ENCODE measurements at regions not wholly inside any gene's neighbourhood (a gene's known extent, or its start where the extent isn't known, plus 50 kb on each side); places are given as distances from the start of the nearest gene placed in this dataset.

GRCh38 chr5:109956884-109957283, 267.2 kb downstream of the MAN2A1 start:
- Mint-ChIP-seq H3K4me1 (ENCODE audit: low read depth) (peaks cover 3% of the 10 kb centered on the region), H3K27me3 (ENCODE audit: low read depth) (no peaks in the 10 kb centered on the region), H3K9me3 (no peaks in the 10 kb centered on the region), H3K4me3 (no peak overlapping the region), H3K36me3 (ENCODE audit: insufficient read depth) (no peaks in the 10 kb centered on the region)
- DNase-seq: no peak
- no peak for ATAC-seq

- Mint-ChIP-seq H3K36me3 (ENCODE audit: insufficient read depth) (no peaks in the 10 kb centered on the region), H3K4me1 (ENCODE audit: low read depth) (peaks cover 7% of the 10 kb centered on the region), H3K27me3 (ENCODE audit: low read depth) (no peaks in the 10 kb centered on the region), H3K4me3 (no peak overlapping the region), H3K9me3 (no peaks in the 10 kb centered on the region)
- no peak for DNase-seq
- ATAC-seq: no peak
These were observed 268.4 kb downstream of the MAN2A1 start for GRCh38 chr5:109958082-109958481.

DNA sequence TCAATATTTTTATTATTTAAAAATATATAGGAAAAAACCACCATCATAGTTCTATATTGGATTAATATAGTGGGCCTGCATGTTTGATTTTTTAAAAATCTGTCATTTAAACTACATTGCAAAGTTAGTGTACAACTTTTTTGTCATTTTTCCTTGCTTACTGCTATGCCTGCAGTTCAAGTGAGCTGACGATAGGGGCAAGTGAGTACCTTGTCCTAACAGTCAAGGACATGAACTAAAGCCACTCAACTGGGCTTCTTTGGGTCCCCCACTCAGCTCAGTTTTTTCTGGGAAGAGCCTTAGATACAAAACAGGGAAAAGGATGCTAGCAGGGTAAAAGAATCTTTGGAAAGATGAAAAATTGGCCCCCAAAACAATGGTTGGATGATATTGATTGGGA, 269.9 kb downstream of the MAN2A1 start:
- Mint-ChIP-seq H3K9me3 (no peaks in the 10 kb centered on the region), H3K27me3 (ENCODE audit: low read depth) (no peaks in the 10 kb centered on the region), H3K36me3 (ENCODE audit: insufficient read depth) (no peaks in the 10 kb centered on the region), H3K4me1 (ENCODE audit: low read depth) (peaks cover 7% of the 10 kb centered on the region), H3K4me3 (no peak overlapping the region)
- ATAC-seq (no peak), DNase-seq (no peak)

DNA sequence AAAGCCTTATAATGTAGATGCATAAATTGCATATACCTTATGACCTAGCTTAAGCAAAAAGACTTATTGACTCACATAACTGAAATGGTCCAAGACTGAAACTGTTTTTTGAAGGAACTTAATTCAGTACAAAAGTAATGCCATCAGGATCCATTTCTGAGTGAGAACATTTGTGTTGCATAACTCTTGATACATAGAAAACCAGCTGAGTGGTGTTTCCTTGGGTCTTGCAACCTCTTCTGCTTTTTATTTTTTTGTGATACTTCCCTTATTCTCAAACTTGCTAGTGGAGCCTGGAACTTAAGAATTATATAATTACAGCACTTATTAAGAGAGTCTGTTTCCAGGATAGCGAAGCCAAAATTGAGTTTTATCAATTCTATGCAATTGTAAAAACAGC, 272.0 kb downstream of the MAN2A1 start:
- Mint-ChIP-seq H3K9me3 (no peaks in the 10 kb centered on the region), H3K27me3 (ENCODE audit: low read depth) (no peaks in the 10 kb centered on the region), H3K4me1 (ENCODE audit: low read depth) (peaks cover 7% of the 10 kb centered on the region), H3K4me3 (no peak overlapping the region), H3K36me3 (ENCODE audit: insufficient read depth) (no peaks in the 10 kb centered on the region)
- ATAC-seq (no peak), DNase-seq (no peak)

DNA sequence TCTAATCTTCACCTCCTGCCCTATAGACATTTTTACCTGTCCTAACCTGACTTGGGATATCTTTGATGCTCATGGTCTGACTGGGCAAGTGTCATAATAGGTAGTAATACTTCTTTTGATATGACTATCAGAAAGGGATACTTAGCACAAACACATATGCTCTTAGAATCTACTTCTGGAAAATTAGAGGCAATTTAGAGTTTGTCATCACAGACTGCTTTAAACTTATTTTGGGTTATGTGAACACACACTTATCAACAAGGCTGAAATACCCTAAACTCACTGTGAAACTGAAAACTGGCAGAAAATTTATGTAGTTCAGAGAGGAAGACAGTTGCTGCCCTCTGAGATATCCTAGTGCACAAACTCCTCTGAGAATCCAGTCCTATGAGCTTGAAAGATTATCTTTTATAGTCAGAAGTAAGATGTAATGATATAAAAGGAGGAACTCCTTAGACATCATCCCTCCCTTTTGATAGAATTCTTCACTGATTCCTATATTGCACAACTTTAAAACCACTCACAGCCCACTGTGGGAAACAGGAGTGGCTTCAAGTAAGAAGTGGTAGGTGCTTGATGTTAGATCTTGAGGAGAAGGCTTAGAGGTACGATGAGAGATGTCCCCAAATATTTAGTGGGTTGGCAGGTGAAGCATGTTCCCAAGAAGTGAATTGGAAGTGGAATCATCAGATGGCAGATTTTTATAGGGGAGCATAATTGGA, 273.3 kb downstream of the MAN2A1 start:
- ATAC-seq (peak; percentile 45 to 57), DNase-seq (no peak)
- Mint-ChIP-seq H3K36me3 (ENCODE audit: insufficient read depth) (no peaks in the 10 kb centered on the region), H3K4me3 (no peak overlapping the region), H3K9me3 (no peaks in the 10 kb centered on the region), H3K4me1 (ENCODE audit: low read depth) (peaks cover 7% of the 10 kb centered on the region), H3K27me3 (ENCODE audit: low read depth) (no peaks in the 10 kb centered on the region)

DNA sequence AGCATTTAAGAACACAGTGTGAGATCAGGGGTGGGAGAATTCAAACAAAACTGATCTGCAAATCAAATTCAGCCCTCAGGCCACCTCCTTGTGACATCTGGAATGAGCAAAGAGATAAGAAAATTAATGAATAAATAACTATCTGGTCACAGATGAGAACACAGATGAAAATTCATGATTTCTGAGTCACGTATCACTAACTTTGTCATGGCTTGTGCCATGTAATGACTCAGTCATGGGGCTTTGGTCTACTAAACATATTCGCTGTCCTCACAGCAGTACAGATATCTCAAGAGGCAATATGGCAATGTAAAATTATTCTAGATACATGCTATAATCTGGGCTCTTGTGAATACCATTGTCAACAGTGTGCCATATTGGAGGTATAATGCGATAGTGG, 274.4 kb downstream of the MAN2A1 start:
- H3K4me3 Mint-ChIP-seq: no peak overlapping the region
- no peak for DNase-seq
- no peaks in the 10 kb centered on the region for H3K36me3 Mint-ChIP-seq (ENCODE audit: insufficient read depth)
- peaks cover 4% of the 10 kb centered on the region for H3K4me1 Mint-ChIP-seq (ENCODE audit: low read depth)
- no peaks in the 10 kb centered on the region for H3K27me3 Mint-ChIP-seq (ENCODE audit: low read depth)
- ATAC-seq: peak; percentile 42 to 44
- H3K9me3 Mint-ChIP-seq: no peaks in the 10 kb centered on the region

GRCh38 chr5:109965634-109966033, 275.9 kb downstream of the MAN2A1 start:
- ATAC-seq: peak; percentile 37 to 61
- Mint-ChIP-seq H3K36me3 (ENCODE audit: insufficient read depth) (no peaks in the 10 kb centered on the region), H3K4me1 (ENCODE audit: low read depth) (peaks cover 4% of the 10 kb centered on the region), H3K9me3 (no peaks in the 10 kb centered on the region), H3K27me3 (ENCODE audit: low read depth) (no peaks in the 10 kb centered on the region), H3K4me3 (no peak overlapping the region)
- no peak for DNase-seq

DNA sequence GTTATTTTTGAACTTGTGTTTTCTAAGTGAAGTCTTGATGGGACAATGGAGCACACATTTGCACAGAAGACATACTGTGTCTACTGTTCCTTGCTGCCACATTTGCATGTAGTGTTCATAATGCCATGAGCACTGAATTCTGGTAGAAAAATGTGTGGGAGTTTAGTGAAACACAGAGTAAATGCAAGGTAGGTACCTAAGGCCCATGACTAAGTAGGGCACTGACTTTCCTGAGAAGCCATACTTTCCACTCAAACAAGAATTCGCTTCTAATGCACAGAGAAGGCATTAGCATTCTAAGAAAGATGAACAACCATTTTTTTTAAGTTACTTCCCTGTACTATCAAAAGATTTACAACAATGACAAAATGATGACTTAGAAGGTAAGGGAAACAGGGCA, 282.2 kb downstream of the MAN2A1 start:
- Mint-ChIP-seq H3K36me3 (ENCODE audit: insufficient read depth) (no peaks in the 10 kb centered on the region), H3K4me3 (no peak overlapping the region), H3K4me1 (ENCODE audit: low read depth) (peaks cover 11% of the 10 kb centered on the region), H3K27me3 (ENCODE audit: low read depth) (no peaks in the 10 kb centered on the region), H3K9me3 (no peaks in the 10 kb centered on the region)
- DNase-seq (no peak), ATAC-seq (peak; percentile 86 to 88)

GRCh38 chr5:109981979-109982378, 292.3 kb downstream of the MAN2A1 start:
- Mint-ChIP-seq H3K4me3 (no peak overlapping the region), H3K27me3 (ENCODE audit: low read depth) (no peaks in the 10 kb centered on the region), H3K9me3 (no peaks in the 10 kb centered on the region), H3K36me3 (ENCODE audit: insufficient read depth) (no peaks in the 10 kb centered on the region), H3K4me1 (ENCODE audit: low read depth) (no peaks in the 10 kb centered on the region)
- ATAC-seq: no peak
- no peak for DNase-seq

DNA sequence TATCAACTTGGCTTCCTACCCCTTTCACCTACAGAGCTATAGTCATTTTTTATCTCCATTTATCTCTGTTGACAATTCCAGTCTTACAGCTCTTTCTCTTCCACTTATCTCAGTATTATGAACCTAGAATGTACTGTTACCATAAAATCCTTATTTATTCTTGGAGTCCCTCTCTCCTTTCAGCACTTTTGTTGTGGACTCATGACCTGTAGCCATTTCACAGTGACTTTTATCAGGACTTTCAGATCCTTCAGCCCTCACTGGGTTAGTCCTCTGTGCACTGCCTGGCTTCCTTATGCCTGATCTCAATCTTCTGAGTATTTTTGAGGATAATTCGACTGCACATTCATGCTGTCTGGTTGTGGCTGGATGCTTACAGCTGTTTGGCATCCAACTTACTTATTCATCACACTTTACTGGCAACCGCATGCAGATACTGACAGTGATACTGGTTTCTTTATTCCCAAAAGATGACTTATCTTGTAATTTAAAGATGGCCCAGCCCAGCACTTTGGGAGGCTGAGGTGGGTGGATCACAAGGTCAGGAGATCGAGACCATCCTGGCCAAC, 293.3 kb downstream of the MAN2A1 start:
- no peaks in the 10 kb centered on the region for H3K36me3 Mint-ChIP-seq (ENCODE audit: insufficient read depth)
- no peak for ATAC-seq
- DNase-seq: no peak
- H3K4me1 Mint-ChIP-seq (ENCODE audit: low read depth): no peaks in the 10 kb centered on the region
- no peaks in the 10 kb centered on the region for H3K27me3 Mint-ChIP-seq (ENCODE audit: low read depth)
- H3K4me3 Mint-ChIP-seq: no peak overlapping the region
- no peaks in the 10 kb centered on the region for H3K9me3 Mint-ChIP-seq

DNA sequence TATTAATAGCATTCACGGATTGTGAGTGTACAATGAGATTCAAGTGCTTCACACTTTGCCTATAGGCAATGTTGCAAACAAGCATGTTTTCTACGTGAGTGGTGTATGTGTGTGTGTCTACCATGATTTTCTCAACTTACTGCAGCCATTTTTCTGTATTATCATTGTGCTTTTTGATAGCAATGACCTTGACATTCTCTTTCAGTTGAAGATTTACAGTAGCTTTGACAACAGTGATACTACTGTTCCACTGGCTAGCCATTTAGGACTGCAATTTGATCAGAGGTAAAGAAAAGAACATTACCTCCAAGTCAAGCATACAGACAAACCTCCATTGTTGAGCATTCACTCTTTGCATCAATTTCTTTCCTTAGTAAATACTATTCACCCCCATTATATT, 297.0 kb downstream of the MAN2A1 start:
- Mint-ChIP-seq H3K36me3 (ENCODE audit: insufficient read depth) (no peaks in the 10 kb centered on the region), H3K9me3 (no peaks in the 10 kb centered on the region), H3K4me3 (no peak overlapping the region), H3K27me3 (ENCODE audit: low read depth) (no peaks in the 10 kb centered on the region), H3K4me1 (ENCODE audit: low read depth) (no peaks in the 10 kb centered on the region)
- ATAC-seq (no peak), DNase-seq (no peak)

DNA sequence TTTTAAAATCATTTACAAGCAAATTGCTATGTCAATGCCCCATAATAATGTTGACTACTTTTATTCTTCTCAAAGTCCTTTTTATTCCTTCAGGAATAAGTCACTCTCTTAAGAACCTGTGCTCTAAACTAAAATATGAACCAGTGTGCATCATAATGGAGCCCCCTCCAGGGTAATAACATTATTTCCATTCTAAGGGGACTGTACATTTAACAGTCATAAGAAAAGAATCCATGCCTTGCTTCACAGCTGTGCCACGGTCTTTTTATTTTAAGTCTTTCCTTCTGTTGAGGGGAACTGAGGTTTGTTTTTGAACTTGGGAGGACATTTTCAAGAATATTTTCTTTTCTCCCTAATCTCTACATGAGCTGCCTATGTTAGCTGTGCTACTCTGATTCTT, 297.6 kb downstream of the MAN2A1 start:
- ATAC-seq (no peak), DNase-seq (no peak)
- Mint-ChIP-seq H3K27me3 (ENCODE audit: low read depth) (peaks cover under 1% of the 10 kb centered on the region), H3K9me3 (no peaks in the 10 kb centered on the region), H3K4me1 (ENCODE audit: low read depth) (no peaks in the 10 kb centered on the region), H3K36me3 (ENCODE audit: insufficient read depth) (no peaks in the 10 kb centered on the region), H3K4me3 (no peak overlapping the region)

DNA sequence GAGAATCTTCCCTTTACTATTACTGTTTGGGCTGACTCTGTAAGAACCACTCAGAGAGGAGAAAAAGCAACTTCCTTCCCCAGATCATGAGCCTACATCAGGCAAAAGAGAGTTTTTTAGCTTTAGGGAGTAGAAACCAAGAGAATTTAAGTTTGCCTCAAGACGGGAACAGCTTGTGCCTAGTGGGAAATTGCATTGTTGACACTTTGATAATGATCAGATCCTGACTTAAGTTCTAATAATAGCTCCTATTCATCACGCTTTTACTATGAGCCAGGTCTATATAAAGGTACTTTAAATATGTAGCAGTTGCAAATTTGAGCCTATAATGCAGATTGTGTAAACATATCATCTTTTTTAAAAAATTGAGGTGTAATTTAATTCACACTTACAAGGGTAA, 298.2 kb downstream of the MAN2A1 start:
- no peak overlapping the region for H3K4me3 Mint-ChIP-seq
- peaks cover 5% of the 10 kb centered on the region for H3K27me3 Mint-ChIP-seq (ENCODE audit: low read depth)
- H3K36me3 Mint-ChIP-seq (ENCODE audit: insufficient read depth): no peaks in the 10 kb centered on the region
- no peak for ATAC-seq
- no peak for DNase-seq
- no peaks in the 10 kb centered on the region for H3K4me1 Mint-ChIP-seq (ENCODE audit: low read depth)
- no peaks in the 10 kb centered on the region for H3K9me3 Mint-ChIP-seq

- H3K36me3 Mint-ChIP-seq (ENCODE audit: insufficient read depth): no peaks in the 10 kb centered on the region
- no peak overlapping the region for H3K4me3 Mint-ChIP-seq
- ATAC-seq: no peak
These were observed 299.4 kb downstream of the MAN2A1 start for GRCh38 chr5:109989161-109989560.

GRCh38 chr5:109989994-109990722, 300.4 kb downstream of the MAN2A1 start:
- Mint-ChIP-seq H3K4me1 (ENCODE audit: low read depth) (no peaks in the 10 kb centered on the region), H3K4me3 (no peak overlapping the region), H3K9me3 (no peaks in the 10 kb centered on the region), H3K27me3 (ENCODE audit: low read depth) (peaks cover 5% of the 10 kb centered on the region), H3K36me3 (ENCODE audit: insufficient read depth) (no peaks in the 10 kb centered on the region)
- DNase-seq (no peak), ATAC-seq (no peak)

More at GRCh38 chr5:109989161-109989560, 299.4 kb downstream of the MAN2A1 start:
- no peaks in the 10 kb centered on the region for H3K9me3 Mint-ChIP-seq
- no peaks in the 10 kb centered on the region for H3K4me1 Mint-ChIP-seq (ENCODE audit: low read depth)
- DNase-seq: no peak
- H3K27me3 Mint-ChIP-seq (ENCODE audit: low read depth): peaks cover 5% of the 10 kb centered on the region

All from activated T-cell treated with anti-CD3 and anti-CD28 coated beads, Interleukin-2, amount 50 U/mL, for 4 hours (primary cell).